HG02938 (cell line): ENCODE measurements at regions not wholly inside any gene's neighbourhood (a gene's known extent, or its start where the extent isn't known, plus 50 kb on each side); places are given as distances from the start of the nearest gene placed in this dataset.

Experiments used
- ATAC-seq: cut with Tn5 transposase; IDR thresholded peaks from one replicate; pipeline ENCODE4 v1.9.1; 2021; ENCODE audit warnings: mild to moderate bottlenecking, moderate library complexity; ENCODE audit not compliant: unreplicated experiment

- no peak for ATAC-seq
Observed at GRCh38 chr2:129777762-129778583, 201.5 kb upstream of the RAB6C start.

DNA sequence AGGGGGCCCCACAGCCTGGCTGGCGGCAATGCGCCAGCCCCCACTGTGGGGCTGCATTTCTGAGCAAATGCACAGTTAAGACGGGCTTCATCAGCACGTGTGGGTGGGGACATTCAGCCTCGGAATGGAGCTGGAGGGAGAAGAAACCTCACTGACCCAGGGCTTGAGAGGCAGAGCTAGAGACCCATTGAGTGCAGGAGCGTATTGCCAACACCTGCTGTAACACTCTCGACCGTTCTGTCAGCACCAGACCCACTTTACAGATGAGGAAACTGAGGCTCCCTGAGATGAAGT lies 200.9 kb upstream of the RAB6C start:
- ATAC-seq = no peak

GRCh38 chr2:129779783-129780182 lies 199.7 kb upstream of the RAB6C start:
- ATAC-seq = no peak

DNA sequence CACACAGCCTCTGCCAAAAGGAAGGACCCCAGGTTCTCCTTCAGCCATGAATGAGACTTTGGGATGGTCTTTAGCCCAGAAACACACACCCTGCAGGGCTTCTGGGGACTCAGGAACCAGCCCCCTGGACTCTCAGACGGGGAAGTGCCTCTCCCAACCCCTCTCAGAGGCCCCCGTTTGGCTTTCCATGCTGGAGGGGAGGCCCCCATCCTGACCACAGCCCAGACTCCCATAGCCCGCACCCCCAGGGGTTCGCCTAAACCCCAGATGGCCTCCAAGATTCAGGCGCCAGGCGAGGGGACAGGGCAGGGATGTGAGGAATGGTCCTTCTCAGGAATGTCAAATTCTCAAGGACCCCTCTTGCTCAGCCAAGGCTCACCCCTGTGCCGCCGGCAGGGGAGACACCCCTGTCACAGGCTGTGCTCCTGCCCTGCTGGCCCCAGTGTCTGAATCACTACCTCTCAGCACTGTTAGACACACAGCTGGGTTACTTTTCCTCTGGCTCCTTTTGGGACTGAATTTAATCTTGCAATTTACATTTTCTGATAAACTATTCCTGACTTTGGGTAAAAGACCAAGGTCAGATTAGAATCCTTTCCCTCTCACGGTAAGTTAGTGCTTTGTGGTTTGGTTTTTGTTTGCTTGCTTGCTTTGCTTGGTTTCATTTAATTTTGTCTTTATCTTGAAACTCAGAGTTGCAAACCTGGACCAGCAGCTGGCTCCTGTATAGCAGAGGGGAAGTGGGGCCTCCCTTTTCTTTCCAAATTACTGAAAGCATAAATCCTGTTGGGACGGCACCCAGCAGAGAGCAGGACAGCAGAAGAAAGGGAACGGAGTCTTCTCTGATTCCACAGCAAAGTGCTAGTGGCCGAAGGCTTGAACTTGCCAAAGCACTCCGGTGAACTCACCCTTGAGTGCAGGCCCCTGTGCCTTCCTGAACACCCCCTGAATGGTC lies 198.9 kb upstream of the RAB6C start:
- ATAC-seq = no peak

- ATAC-seq = no peak
Observed at GRCh38 chr2:129781749-129782632, 197.5 kb upstream of the RAB6C start.

- ATAC-seq = no peak
Observed at GRCh38 chr2:129782633-129782990, 196.9 kb upstream of the RAB6C start.

DNA sequence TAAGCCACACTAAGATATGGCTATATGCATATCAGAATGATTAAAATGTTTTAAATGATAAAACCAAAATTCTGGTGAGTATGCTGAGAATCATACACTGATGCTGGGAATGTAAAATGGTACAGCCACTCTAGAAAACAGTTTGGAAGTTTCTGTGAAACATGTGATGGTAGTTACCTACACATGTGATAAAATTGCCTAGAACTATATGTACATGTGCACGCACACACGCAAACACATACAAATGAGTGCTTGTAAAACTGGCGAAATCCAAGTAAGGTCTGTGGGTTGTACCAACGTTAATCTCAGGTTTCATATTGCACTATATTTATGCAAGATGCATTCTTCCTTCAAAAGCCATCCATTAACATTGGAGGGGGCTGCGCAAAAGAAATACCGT lies 195.0 kb upstream of the RAB6C start:
- no peak for ATAC-seq

DNA sequence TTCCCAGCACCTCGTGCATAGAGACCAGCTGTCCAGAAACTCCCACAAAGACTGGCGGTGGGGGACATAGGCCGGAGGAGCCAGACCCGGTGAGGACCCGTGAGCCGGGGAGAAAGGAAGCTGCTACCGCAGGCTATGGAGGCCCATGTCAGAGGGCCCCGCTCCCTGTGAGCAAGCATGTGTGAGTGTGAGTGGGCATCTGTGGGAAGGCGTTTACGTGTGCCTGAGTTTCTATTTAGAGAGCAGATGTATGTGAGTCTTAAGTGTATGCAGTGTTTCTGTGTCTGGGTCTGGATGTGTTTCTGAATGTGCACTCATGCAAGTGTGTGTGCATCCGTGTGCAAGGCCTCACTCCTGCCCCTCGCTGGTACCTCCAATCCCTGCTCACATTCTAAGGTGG lies 187.8 kb upstream of the RAB6C start:
- no peak for ATAC-seq

DNA sequence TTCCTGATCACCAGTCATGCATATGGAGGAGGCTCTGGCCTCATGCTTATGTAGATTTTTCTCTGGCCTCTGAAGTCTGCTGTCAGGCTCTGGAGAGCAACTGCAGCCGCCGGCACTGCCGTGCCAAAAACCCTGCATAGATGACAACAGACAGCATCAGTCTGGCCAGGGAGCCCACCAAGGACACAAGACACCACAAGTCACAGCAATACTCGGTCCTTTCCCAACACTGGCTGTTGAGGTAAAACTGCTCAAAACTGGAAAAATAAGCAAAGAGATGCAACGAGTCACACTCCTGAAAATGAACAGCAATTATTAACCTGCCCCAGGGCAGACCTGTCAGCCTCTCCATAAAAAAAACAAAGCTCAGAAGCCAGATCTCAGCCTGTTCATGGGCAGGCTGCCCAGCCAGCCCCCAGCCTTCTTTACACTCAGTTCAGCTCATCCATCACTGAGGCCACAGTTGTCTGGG lies 186.0 kb upstream of the RAB6C start:
- ATAC-seq = no peak

DNA sequence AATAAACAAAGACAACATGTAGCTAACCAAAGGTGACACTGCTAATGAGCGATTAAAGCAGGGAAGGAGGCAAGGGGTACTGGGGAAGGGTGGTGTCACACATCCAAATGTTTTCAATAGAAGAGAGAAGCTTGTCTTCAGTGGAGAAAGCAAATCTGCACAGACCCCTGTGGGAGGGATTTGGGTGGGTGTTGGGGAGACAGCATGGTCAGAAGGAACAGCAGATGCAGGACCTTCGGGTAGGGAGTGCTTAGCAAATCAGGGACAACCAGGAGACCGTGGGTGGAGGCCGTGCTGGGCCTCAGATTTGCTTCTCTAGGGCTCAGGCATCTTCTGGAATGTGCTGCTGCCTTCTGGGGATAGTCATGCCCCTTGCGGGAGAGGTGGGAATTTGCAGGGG lies 185.3 kb upstream of the RAB6C start:
- ATAC-seq = no peak

DNA sequence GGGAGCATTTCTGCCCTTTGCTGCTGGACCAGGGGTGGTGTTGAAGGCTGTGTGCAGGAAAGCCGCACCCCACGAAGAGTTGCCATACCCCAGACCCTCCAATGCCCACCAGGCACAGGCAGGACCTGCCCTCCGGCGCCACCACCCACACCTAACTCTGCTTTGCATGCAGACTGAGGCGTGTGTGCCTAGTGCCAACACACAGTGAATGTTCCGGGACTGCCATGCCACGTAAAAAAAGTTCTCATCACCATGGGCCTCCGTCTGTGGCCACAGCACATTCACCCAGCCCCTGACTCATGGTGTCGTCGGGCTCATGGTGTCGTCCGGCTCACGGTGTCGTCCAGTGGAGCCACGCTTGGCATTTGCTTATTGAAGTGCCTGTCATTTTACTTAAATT lies 184.9 kb upstream of the RAB6C start:
- ATAC-seq = no peak

DNA sequence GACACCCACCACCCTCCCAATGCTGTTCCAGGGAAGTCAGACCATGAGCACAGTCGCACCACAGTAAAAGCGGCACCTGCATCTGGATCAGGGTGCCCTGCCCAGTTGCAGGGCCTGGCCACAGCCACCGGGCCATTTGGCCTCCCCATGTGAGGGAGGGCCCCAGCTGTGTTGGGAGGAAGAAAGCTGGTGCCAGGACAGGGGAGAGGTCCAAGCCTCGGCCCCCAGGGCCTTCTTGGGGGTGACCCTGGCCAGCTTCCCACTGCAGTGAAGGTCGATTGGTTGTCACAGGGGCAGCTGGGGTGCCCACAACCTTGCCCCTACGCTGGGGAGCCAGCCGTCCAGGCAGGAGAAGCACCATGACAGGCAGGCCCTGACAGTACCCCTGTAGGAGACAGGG lies 183.2 kb upstream of the RAB6C start:
- no peak for ATAC-seq

DNA sequence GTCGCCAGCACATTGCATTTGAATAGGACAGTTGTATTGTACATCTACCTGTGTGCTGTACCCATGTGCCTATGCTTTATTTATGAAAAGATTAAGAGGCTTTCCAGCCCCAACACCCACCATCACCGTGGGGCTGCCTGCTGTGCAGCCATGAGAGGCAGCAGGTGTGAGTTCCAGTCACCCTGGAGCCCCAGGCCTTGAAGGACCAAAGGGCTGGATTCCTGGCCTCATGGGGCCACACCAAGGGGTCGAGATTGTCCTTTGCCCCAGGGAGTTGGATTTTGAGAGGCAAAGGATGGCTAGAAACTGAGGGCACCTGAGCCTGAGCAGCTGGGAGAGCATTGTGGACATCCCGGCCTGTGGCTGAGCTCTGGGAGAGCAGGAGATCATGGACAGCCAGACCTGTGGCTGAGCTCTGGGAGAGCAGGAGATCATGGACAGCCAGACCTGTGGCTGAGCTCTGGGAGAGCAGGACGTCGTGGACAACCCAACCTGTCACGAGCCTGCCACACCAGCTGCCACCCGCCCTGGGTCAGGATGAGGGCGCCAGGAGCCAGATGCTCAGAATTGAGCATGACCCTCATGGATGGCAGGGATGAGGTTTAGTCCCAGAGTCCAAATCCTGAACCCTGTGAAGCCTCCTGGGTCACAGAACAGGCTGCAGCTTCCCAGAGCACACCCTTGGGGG lies 182.5 kb upstream of the RAB6C start:
- no peak for ATAC-seq

DNA sequence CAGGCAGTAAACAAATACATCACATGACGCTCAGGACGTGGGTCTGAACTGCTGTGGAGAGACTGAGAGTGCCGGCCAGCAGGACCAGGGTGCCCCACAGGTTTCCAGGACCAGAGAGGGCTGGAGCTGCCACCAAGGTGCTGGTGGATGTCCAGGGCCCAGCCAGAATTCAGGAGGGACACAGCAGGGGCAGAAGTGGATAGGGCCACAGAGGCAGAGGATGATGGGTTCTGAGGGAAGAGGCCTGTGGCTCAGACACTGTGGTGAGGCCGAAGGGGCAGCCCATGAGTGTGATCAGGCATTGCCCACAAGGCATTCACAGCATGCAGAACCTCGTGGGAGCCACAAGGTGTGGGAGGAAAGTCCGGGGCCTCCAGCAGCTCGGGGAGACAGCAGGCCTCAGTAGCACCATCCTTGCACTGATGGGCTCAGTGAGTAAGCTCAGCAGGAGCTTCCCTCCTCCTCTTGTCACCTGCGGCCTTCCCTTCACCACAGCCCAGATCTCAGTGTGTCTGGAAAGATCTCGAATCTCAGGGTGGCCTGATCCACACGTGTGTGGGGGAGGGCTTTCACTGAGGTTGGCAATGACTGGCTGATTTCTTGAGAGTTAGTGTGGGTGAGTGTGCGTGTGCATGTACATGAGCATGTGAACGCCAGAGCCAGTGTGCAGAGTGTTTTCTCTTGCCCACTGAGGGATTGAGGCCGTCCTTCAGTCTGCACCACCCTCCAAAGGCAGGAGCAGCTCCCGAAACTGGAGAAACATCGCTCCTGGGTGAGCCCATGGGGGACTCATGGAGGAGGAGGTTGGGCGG lies 181.8 kb upstream of the RAB6C start:
- ATAC-seq = no peak

- no peak for ATAC-seq
Observed at GRCh38 chr2:129798301-129798581, 181.2 kb upstream of the RAB6C start.

GRCh38 chr2:129798626-129799025 lies 180.8 kb upstream of the RAB6C start:
- ATAC-seq = no peak

- no peak for ATAC-seq
Observed at GRCh38 chr2:129799036-129799958, 180.2 kb upstream of the RAB6C start.

- no peak for ATAC-seq
Observed at GRCh38 chr2:129800285-129800684, 179.2 kb upstream of the RAB6C start.

- ATAC-seq = no peak
Observed at GRCh38 chr2:129800686-129801085, 178.8 kb upstream of the RAB6C start.
